ENCODE measurements at regions not wholly inside any gene's neighbourhood (a gene's known extent, or its start where the extent isn't known, plus 50 kb on each side); places are given as distances from the start of the nearest gene placed in this dataset.

GRCh38 chr6:14918200-14918907, 327.5 kb upstream of the JARID2 start:
- no peak overlapping the region for H3K27ac ChIP-seq (ENCODE audit: low read depth, low read length, poor library complexity, severe bottlenecking)
- no peak overlapping the region for H2AFZ ChIP-seq (ENCODE audit: low read length)
- ChIA-PET CTCF (ENCODE audit: unreplicated experiment) (no interaction called here), POLR2A (interaction anchor here (1.2 kb wide), 1 partner anchor 33 kb away, joined by 7 read pairs; no protein-coding TSS in a partner anchor)
- H3K4me2 ChIP-seq (ENCODE audit: low read length) = no peak overlapping the region
- no peak for DNase-seq (ENCODE audit: low spot score)
- H3K4me1 ChIP-seq (ENCODE audit: insufficient read depth, low read length, poor library complexity, severe bottlenecking) = no peaks in the 10 kb centered on the region
- no peaks in the 10 kb centered on the region for H3K79me2 ChIP-seq (ENCODE audit: insufficient read depth, low read depth, low read length)
- TF ChIP-seq EZH2phosphoT487 (IDR thresholded peaks at IDR 0.05; ENCODE audit: borderline replicate concordance, low read depth, low read length) = no peak
- no peak for TF ChIP-seq CTCF (conservative IDR thresholded peaks at IDR 0.05; ENCODE audit: low read length)
- H3K4me3 ChIP-seq (ENCODE audit: low read depth, low read length, poor library complexity, severe bottlenecking) = no peak overlapping the region
- BruUV-seq (replicated peaks) = no TSS peak
- no peaks in the 10 kb centered on the region for H3K9me2 ChIP-seq (ENCODE audit: insufficient read depth, low read length)
- H3K36me3 ChIP-seq (ENCODE audit: insufficient read depth, low read length) = no peaks in the 10 kb centered on the region
- intact Hi-C loops (cut with micrococcal nuclease; ENCODE audit: unreplicated experiment) = no loop called here
- no peaks in the 10 kb centered on the region for H4K20me1 ChIP-seq (ENCODE audit: insufficient read depth, low read length)
- H3K9me3 ChIP-seq (ENCODE audit: low read length) = no peaks in the 10 kb centered on the region

- no peaks in the 10 kb centered on the region for H3K9me3 ChIP-seq (ENCODE audit: low read length)
- no peaks in the 10 kb centered on the region for H3K4me1 ChIP-seq (ENCODE audit: insufficient read depth, low read length, poor library complexity, severe bottlenecking)
- no TSS peak for BruUV-seq (replicated peaks)
- H3K27ac ChIP-seq (ENCODE audit: low read depth, low read length, poor library complexity, severe bottlenecking) = no peak overlapping the region
- H4K20me1 ChIP-seq (ENCODE audit: insufficient read depth, low read length) = no peaks in the 10 kb centered on the region
- no peaks in the 10 kb centered on the region for H3K79me2 ChIP-seq (ENCODE audit: insufficient read depth, low read depth, low read length)
- intact Hi-C loops (cut with micrococcal nuclease; ENCODE audit: unreplicated experiment) = no loop called here
- no peaks in the 10 kb centered on the region for H3K36me3 ChIP-seq (ENCODE audit: insufficient read depth, low read length)
- H3K9me2 ChIP-seq (ENCODE audit: insufficient read depth, low read length) = no peaks in the 10 kb centered on the region
- DNase-seq (ENCODE audit: low spot score) = no peak
- TF ChIP-seq EZH2phosphoT487 (IDR thresholded peaks at IDR 0.05; ENCODE audit: borderline replicate concordance, low read depth, low read length) = no peak
- no peak overlapping the region for H3K4me2 ChIP-seq (ENCODE audit: low read length)
- CTCF ChIA-PET (ENCODE audit: unreplicated experiment) = no interaction called here
- no peak overlapping the region for H2AFZ ChIP-seq (ENCODE audit: low read length)
- POLR2A ChIA-PET = no interaction called here
- no peak overlapping the region for H3K4me3 ChIP-seq (ENCODE audit: low read depth, low read length, poor library complexity, severe bottlenecking)
Observed at GRCh38 chr6:14919038-14919670, 326.7 kb upstream of the JARID2 start.

GRCh38 chr6:14920276-14920675, 325.6 kb upstream of the JARID2 start:
- no peaks in the 10 kb centered on the region for H3K9me3 ChIP-seq (ENCODE audit: low read length)
- H3K36me3 ChIP-seq (ENCODE audit: insufficient read depth, low read length) = no peaks in the 10 kb centered on the region
- H2AFZ ChIP-seq (ENCODE audit: low read length) = no peak overlapping the region
- no peak for TF ChIP-seq CTCF (conservative IDR thresholded peaks at IDR 0.05; ENCODE audit: low read length)
- DNase-seq (ENCODE audit: low spot score) = no peak
- H3K79me2 ChIP-seq (ENCODE audit: insufficient read depth, low read depth, low read length) = no peaks in the 10 kb centered on the region
- no peak overlapping the region for H3K4me3 ChIP-seq (ENCODE audit: low read depth, low read length, poor library complexity, severe bottlenecking)
- intact Hi-C loops (cut with micrococcal nuclease; ENCODE audit: unreplicated experiment) = no loop called here
- BruUV-seq (replicated peaks) = no TSS peak
- no peaks in the 10 kb centered on the region for H3K4me1 ChIP-seq (ENCODE audit: insufficient read depth, low read length, poor library complexity, severe bottlenecking)
- no peaks in the 10 kb centered on the region for H4K20me1 ChIP-seq (ENCODE audit: insufficient read depth, low read length)
- H3K9me2 ChIP-seq (ENCODE audit: insufficient read depth, low read length) = no peaks in the 10 kb centered on the region
- no peak overlapping the region for H3K4me2 ChIP-seq (ENCODE audit: low read length)
- POLR2A ChIA-PET = interaction anchor here (0.7 kb wide), 1 partner anchor 250 kb away, joined by 4 read pairs; no protein-coding TSS in a partner anchor
- CTCF ChIA-PET (ENCODE audit: unreplicated experiment) = no interaction called here
- H3K27ac ChIP-seq (ENCODE audit: low read depth, low read length, poor library complexity, severe bottlenecking) = no peak overlapping the region
